ENCODE measurements at regions not wholly inside any gene's neighbourhood (a gene's known extent, or its start where the extent isn't known, plus 50 kb on each side); places are given as distances from the start of the nearest gene placed in this dataset.

DNA sequence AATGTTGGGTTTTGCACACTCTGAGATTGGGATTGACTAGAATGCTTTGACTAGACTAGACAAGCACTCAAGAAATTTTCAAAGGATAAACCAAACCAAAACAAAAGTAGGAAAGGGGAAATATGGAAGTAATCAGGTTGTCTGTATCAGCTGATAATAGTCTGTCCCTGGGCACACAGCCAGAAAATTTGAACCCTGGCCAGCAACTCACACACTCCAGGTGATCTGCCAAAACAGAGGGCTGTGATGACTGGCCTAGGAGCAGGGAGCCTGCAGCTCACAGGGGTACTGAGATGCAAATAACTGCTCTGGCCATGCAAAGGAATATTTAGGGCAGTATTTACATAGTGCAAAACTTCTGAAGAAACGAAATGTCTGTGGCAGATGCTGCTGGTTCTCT is 112.3 kb upstream of the SMIM23 start:
- H3K4me1 ChIP-seq (ENCODE audit: control insufficient read depth, insufficient read depth, low read length) = no peaks in the 10 kb centered on the region
- peaks cover 23% of the 10 kb centered on the region for H3K27me3 ChIP-seq (ENCODE audit: control insufficient read depth, insufficient read depth, low read length)
- TF ChIP-seq TCF7L2 (IDR thresholded peaks at IDR 0.05; ENCODE audit: low read depth, low read length) (no peak), SIN3A (IDR thresholded peaks at IDR 0.05; ENCODE audit: borderline replicate concordance, insufficient read depth, low read depth, low read length) (no peak), POLR2AphosphoS5 (IDR thresholded peaks at IDR 0.05; ENCODE audit: low read depth, low read length) (no peak), REST (IDR thresholded peaks at IDR 0.05; ENCODE audit: insufficient read depth in 1 of 2, low read depth in 2 of 2, low read length in 1 of 2) (no peak)
- TF ChIP-seq, protein P1, sequence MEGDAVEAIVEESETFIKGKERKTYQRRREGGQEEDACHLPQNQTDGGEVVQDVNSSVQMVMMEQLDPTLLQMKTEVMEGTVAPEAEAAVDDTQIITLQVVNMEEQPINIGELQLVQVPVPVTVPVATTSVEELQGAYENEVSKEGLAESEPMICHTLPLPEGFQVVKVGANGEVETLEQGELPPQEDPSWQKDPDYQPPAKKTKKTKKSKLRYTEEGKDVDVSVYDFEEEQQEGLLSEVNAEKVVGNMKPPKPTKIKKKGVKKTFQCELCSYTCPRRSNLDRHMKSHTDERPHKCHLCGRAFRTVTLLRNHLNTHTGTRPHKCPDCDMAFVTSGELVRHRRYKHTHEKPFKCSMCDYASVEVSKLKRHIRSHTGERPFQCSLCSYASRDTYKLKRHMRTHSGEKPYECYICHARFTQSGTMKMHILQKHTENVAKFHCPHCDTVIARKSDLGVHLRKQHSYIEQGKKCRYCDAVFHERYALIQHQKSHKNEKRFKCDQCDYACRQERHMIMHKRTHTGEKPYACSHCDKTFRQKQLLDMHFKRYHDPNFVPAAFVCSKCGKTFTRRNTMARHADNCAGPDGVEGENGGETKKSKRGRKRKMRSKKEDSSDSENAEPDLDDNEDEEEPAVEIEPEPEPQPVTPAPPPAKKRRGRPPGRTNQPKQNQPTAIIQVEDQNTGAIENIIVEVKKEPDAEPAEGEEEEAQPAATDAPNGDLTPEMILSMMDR (IDR thresholded peaks at IDR 0.05) = no peak
- intact Hi-C loops (cut with micrococcal nuclease; ENCODE audit: unreplicated experiment) = no loop called here
- H3K36me3 ChIP-seq (ENCODE audit: control insufficient read depth, insufficient read depth, low read length) = no peaks in the 10 kb centered on the region
- no peaks in the 10 kb centered on the region for H3K9me3 ChIP-seq (ENCODE audit: control insufficient read depth, insufficient read depth, low read depth, low read length)
- no peak for DNase-seq (ENCODE audit: low read depth, low spot score)
- ChIA-PET CTCF (no interaction called here), POLR2A (no interaction called here)
- H3K27ac ChIP-seq (ENCODE audit: low read length) = no peak overlapping the region
- no peak for ATAC-seq
- no peak overlapping the region for H3K4me3 ChIP-seq (ENCODE audit: low read depth in 2 of 2, low read length in 2 of 2)
- in situ Hi-C loops (cut with HindIII; ENCODE audit: low pct_unique_long_range_greater_than_20kb, low sequenced_read_pairs) = no loop called here
- BruUV-seq (replicated peaks) = no TSS peak

DNA sequence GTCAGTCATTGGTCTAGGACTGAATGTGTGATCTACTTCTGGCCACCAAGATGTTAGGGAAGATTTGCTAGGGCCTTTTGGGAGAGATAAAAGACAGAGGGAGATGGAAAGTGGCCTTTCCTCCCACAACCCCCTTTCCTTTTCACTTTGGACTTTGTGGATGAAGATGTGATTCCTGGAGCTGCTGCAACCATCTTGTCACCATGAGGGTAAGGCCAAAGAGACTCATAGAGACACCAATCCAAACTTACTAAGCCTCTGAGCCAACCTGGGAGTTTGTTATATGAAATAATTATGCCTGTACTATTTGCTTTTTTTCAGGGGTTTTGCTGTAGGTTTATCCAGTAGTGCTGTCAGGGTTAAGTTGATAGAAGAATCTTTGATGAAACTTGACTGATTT is 111.8 kb upstream of the SMIM23 start:
- no peak overlapping the region for H3K4me3 ChIP-seq (ENCODE audit: low read depth in 2 of 2, low read length in 2 of 2)
- no peaks in the 10 kb centered on the region for H3K4me1 ChIP-seq (ENCODE audit: control insufficient read depth, insufficient read depth, low read length)
- TF ChIP-seq, protein P1 (IDR thresholded peaks at IDR 0.05) = no peak
- TF ChIP-seq REST (IDR thresholded peaks at IDR 0.05; ENCODE audit: insufficient read depth in 1 of 2, low read depth in 2 of 2, low read length in 1 of 2) (no peak), POLR2AphosphoS5 (IDR thresholded peaks at IDR 0.05; ENCODE audit: low read depth, low read length) (no peak), SIN3A (IDR thresholded peaks at IDR 0.05; ENCODE audit: borderline replicate concordance, insufficient read depth, low read depth, low read length) (no peak), TCF7L2 (IDR thresholded peaks at IDR 0.05; ENCODE audit: low read depth, low read length) (no peak)
- DNase-seq (ENCODE audit: low read depth, low spot score) (no peak), ATAC-seq (no peak)
- intact Hi-C loops (cut with micrococcal nuclease; ENCODE audit: unreplicated experiment) (no loop called here), in situ Hi-C loops (cut with HindIII; ENCODE audit: low pct_unique_long_range_greater_than_20kb, low sequenced_read_pairs) (no loop called here)
- peaks cover 23% of the 10 kb centered on the region for H3K27me3 ChIP-seq (ENCODE audit: control insufficient read depth, insufficient read depth, low read length)
- no TSS peak for BruUV-seq (replicated peaks)
- ChIA-PET CTCF (no interaction called here), POLR2A (no interaction called here)
- no peaks in the 10 kb centered on the region for H3K9me3 ChIP-seq (ENCODE audit: control insufficient read depth, insufficient read depth, low read depth, low read length)
- no peaks in the 10 kb centered on the region for H3K36me3 ChIP-seq (ENCODE audit: control insufficient read depth, insufficient read depth, low read length)
- no peak overlapping the region for H3K27ac ChIP-seq (ENCODE audit: low read length)

Measured in Panc1 (cell line).